ENCODE measurements at regions not wholly inside any gene's neighbourhood (a gene's known extent, or its start where the extent isn't known, plus 50 kb on each side); places are given as distances from the start of the nearest gene placed in this dataset.

- Histone ChIP-seq H3K9me2 (replicated peaks; ENCODE audit: insufficient read depth) (no peaks in the 10 kb centered on the region), H3K27me3 (peaks cover 6% of the 10 kb centered on the region), H3K4me3 (no peak overlapping the region), H4K20me1 (ENCODE audit: insufficient read depth, poor library complexity, severe bottlenecking) (no peaks in the 10 kb centered on the region), H3K27ac (no peak overlapping the region), H3K79me2 (no peaks in the 10 kb centered on the region), H3K4me2 (no peak overlapping the region), H3K9me3 (ENCODE audit: low read depth) (no peaks in the 10 kb centered on the region), H3K4me1 (ENCODE audit: insufficient read depth) (no peaks in the 10 kb centered on the region), H3K36me3 (replicated peaks; ENCODE audit: insufficient read depth, low read depth) (no peaks in the 10 kb centered on the region), H2AFZ (no peak overlapping the region)
- DNase-seq (ENCODE audit: low spot score): no peak
- no peak for TF ChIP-seq EZH2 (IDR thresholded peaks at IDR 0.05; ENCODE audit: borderline replicate concordance)
- no peak for TF ChIP-seq CTCF (IDR thresholded peaks at IDR 0.05; ENCODE audit: poor library complexity)
- TF ChIP-seq EZH2phosphoT487 (IDR thresholded peaks at IDR 0.05; ENCODE audit: low read depth, severe bottlenecking, unreplicated experiment): no peak
- 94% methylated on average over 4 of the region's 4 CpGs for WGBS (ENCODE audit: low lambda C conversion rate, missing lambda C conversion rate)
Measured at GRCh38 chr7:155138204-155138603, 68.1 kb downstream of the HTR5A start.

- Histone ChIP-seq H3K9me2 (replicated peaks; ENCODE audit: insufficient read depth) (no peaks in the 10 kb centered on the region), H3K27me3 (peaks cover 6% of the 10 kb centered on the region), H3K27ac (no peak overlapping the region), H3K4me1 (ENCODE audit: insufficient read depth) (no peaks in the 10 kb centered on the region), H3K79me2 (no peaks in the 10 kb centered on the region), H3K4me2 (no peak overlapping the region), H4K20me1 (ENCODE audit: insufficient read depth, poor library complexity, severe bottlenecking) (no peaks in the 10 kb centered on the region), H2AFZ (no peak overlapping the region), H3K9me3 (ENCODE audit: low read depth) (no peaks in the 10 kb centered on the region), H3K4me3 (no peak overlapping the region), H3K36me3 (replicated peaks; ENCODE audit: insufficient read depth, low read depth) (no peaks in the 10 kb centered on the region)
- 30% methylated on average over 5 of the region's 5 CpGs for WGBS (ENCODE audit: low lambda C conversion rate, missing lambda C conversion rate)
- TF ChIP-seq CTCF (IDR thresholded peaks at IDR 0.05; ENCODE audit: poor library complexity) (no peak), EZH2 (IDR thresholded peaks at IDR 0.05; ENCODE audit: borderline replicate concordance) (no peak), EZH2phosphoT487 (IDR thresholded peaks at IDR 0.05; ENCODE audit: low read depth, severe bottlenecking, unreplicated experiment) (no peak)
- no peak for DNase-seq (ENCODE audit: low spot score)
Measured at GRCh38 chr7:155141562-155141961, 71.4 kb downstream of the HTR5A start.

GRCh38 chr7:155143381-155143780 is 73.3 kb downstream of the HTR5A start:
- WGBS (ENCODE audit: low lambda C conversion rate, missing lambda C conversion rate): 87% methylated on average over 9 of the region's 9 CpGs
- Histone ChIP-seq H3K27ac (no peak overlapping the region), H3K4me2 (no peak overlapping the region), H4K20me1 (ENCODE audit: insufficient read depth, poor library complexity, severe bottlenecking) (no peaks in the 10 kb centered on the region), H3K9me2 (replicated peaks; ENCODE audit: insufficient read depth) (no peaks in the 10 kb centered on the region), H3K4me3 (no peak overlapping the region), H3K79me2 (no peaks in the 10 kb centered on the region), H3K9me3 (ENCODE audit: low read depth) (no peaks in the 10 kb centered on the region), H3K27me3 (peaks cover 6% of the 10 kb centered on the region), H3K4me1 (ENCODE audit: insufficient read depth) (no peaks in the 10 kb centered on the region), H2AFZ (no peak overlapping the region), H3K36me3 (replicated peaks; ENCODE audit: insufficient read depth, low read depth) (no peaks in the 10 kb centered on the region)
- DNase-seq (ENCODE audit: low spot score): no peak
- TF ChIP-seq EZH2phosphoT487 (IDR thresholded peaks at IDR 0.05; ENCODE audit: low read depth, severe bottlenecking, unreplicated experiment) (no peak), EZH2 (IDR thresholded peaks at IDR 0.05; ENCODE audit: borderline replicate concordance) (no peak), CTCF (IDR thresholded peaks at IDR 0.05; ENCODE audit: poor library complexity) (no peak)

- WGBS (ENCODE audit: low lambda C conversion rate, missing lambda C conversion rate): 67% methylated on average over 6 of the region's 6 CpGs
- H3K4me3 ChIP-seq: no peak overlapping the region
- H3K9me3 ChIP-seq (ENCODE audit: low read depth): no peaks in the 10 kb centered on the region
- TF ChIP-seq EZH2phosphoT487 (IDR thresholded peaks at IDR 0.05; ENCODE audit: low read depth, severe bottlenecking, unreplicated experiment) (no peak), EZH2 (IDR thresholded peaks at IDR 0.05; ENCODE audit: borderline replicate concordance) (no peak), CTCF (IDR thresholded peaks at IDR 0.05; ENCODE audit: poor library complexity) (no peak)
- no peaks in the 10 kb centered on the region for H3K79me2 ChIP-seq
- H4K20me1 ChIP-seq (ENCODE audit: insufficient read depth, poor library complexity, severe bottlenecking): no peaks in the 10 kb centered on the region
- H3K9me2 ChIP-seq (replicated peaks; ENCODE audit: insufficient read depth): no peaks in the 10 kb centered on the region
- no peak overlapping the region for H3K4me2 ChIP-seq
- no peaks in the 10 kb centered on the region for H3K4me1 ChIP-seq (ENCODE audit: insufficient read depth)
- H3K36me3 ChIP-seq (replicated peaks; ENCODE audit: insufficient read depth, low read depth): no peaks in the 10 kb centered on the region
- H3K27me3 ChIP-seq: peaks cover 6% of the 10 kb centered on the region
- no peak overlapping the region for H3K27ac ChIP-seq
- H2AFZ ChIP-seq: no peak overlapping the region
- no peak for DNase-seq (ENCODE audit: low spot score)
Measured at GRCh38 chr7:155144371-155144770, 74.2 kb downstream of the HTR5A start.

Measured in hepatocyte (in vitro differentiated cells).